Right forelimb (tissue), 1 donor: ENCODE measurements at regions not wholly inside any gene's neighbourhood (a gene's known extent, or its start where the extent isn't known, plus 50 kb on each side); places are given as distances from the start of the nearest gene placed in this dataset.
"Not testable (repeated sequence)": the region's sequence is repeated elsewhere in the genome, so short reads cannot be mapped to it uniquely, and the experiment has no call there.

Experiments
- DNase-seq: peaks from one replicate; pipeline ENCODE4 v3.0.0-alpha.2; 2018

- DNase-seq = no peak
These were observed 209.2 kb downstream of the ICOS start for GRCh38 chr2:204145791-204146190.

- DNase-seq = not testable (repeated sequence)
These were observed 210.5 kb downstream of the ICOS start for GRCh38 chr2:204147040-204147439.

- no peak for DNase-seq
These were observed 214.2 kb downstream of the ICOS start for GRCh38 chr2:204150721-204151120.

- DNase-seq = no peak
These were observed 216.1 kb downstream of the ICOS start for GRCh38 chr2:204152616-204153015.

DNA sequence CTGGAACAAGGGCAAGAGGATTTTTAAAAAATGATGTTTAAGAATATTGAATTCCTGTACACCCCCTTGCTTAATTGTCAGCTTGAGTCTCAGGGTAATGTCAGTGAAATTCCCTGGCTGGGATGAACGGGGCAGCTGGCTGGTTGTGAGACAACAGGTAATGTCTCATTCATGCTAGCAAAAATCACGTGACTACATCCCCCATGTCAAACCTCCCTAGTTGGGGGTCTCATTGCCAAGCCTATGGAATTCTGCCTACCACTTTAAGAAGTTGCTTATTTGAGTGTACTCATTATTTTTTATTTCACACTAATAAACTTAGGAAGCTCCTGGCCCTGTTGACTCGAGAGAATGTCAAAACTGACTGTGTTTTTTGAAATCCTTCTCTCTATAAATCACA, 218.3 kb downstream of the ICOS start:
- no peak for DNase-seq

- no peak for DNase-seq
These were observed 219.9 kb downstream of the ICOS start for GRCh38 chr2:204156456-204156855.

GRCh38 chr2:204157684-204158083, 221.1 kb downstream of the ICOS start:
- DNase-seq = no peak

DNA sequence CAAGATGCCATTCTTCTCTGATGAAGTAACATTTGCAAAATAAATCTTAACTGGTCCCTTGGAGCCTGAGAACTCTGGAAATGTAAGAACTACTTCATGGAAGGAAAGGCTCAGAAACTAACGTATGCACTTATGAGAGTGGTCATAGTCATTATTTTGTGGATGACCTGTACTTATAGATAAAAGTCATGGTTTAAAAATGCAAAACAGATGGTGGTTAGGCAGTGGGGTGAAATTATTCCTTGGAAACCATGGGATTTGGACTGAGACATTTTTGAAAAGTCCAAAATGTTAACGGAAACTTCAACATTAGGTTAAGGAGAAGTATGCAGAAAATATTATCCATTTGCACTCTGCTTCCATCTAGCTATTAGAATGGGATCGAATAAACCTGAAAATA, 223.0 kb downstream of the ICOS start:
- DNase-seq = no peak

- no peak for DNase-seq
These were observed 224.4 kb downstream of the ICOS start for GRCh38 chr2:204160989-204161388.

DNA sequence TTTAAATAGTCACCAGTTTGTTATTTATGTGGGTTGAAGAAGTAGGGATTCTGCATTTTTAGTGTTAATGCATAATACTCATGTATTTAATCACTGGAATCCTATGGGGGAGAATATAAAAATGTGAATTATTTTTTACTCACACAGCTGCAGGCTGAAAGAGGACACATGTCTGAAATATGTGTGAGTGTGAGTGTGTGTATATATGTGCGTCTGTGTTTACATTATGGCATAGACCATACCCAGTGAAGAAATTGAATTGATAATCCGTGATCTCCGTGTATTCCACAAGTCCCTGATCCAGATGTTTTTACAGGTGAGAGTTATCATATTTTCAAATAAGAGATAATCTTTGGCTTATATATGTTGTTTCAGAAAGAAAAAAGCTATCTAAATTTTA, 225.3 kb downstream of the ICOS start:
- DNase-seq = no peak

- DNase-seq = no peak
These were observed 230.4 kb downstream of the ICOS start for GRCh38 chr2:204166961-204167360.

- not testable (repeated sequence) for DNase-seq
These were observed 231.1 kb downstream of the ICOS start for GRCh38 chr2:204167670-204168069.

DNA sequence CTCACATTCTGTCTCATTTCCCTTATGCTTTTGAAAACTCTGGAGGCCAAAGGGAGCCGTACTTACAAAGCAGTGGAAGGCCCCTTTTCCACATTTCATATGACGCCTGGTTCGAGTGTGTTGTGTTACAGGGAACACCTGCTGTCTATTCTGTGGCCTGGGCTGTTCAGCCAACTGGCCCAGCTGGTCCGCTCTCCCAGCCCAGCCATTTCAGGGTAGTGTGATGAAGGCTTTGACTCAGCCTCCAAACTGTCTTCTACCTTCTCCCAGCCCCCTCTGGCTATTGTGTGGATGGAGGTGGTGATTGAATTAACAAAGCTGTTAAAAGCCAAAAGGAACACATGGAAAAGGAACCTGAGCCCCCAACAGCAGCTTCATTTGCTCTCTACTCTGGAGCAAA, 233.8 kb downstream of the ICOS start:
- no peak for DNase-seq

DNA sequence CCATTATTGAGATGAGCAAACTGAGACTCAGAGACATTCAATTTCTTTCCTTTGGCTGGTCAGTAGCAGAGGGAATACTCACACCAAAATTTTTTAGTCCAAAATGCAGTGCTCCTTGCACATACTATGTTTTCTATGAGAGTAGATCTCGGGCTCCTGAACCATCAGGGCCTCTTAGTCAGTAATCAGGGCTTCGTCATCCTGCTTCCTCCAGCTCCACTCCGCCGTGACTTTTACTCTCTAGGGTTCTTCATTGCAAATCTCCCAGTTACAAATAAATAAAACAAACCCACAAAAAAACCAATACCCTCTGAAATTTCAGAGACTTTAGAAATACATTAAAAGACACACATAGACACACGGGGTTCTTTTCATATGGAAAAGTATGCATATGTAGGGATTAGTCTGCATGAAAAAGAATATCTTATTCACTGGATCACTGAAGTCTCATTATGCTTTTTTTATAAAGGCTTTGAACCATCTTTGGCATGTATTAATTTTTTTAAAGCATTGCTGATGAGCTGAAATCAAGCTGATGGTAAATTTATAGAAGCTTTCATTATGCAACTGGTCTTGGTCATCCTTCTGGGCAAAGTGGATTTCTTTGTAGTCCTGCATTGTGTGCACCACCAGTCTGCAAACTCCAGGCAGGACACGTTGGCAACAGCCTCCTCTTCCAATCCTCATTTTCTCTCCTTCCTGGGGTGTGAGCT, 235.0 kb downstream of the ICOS start:
- no peak for DNase-seq

DNA sequence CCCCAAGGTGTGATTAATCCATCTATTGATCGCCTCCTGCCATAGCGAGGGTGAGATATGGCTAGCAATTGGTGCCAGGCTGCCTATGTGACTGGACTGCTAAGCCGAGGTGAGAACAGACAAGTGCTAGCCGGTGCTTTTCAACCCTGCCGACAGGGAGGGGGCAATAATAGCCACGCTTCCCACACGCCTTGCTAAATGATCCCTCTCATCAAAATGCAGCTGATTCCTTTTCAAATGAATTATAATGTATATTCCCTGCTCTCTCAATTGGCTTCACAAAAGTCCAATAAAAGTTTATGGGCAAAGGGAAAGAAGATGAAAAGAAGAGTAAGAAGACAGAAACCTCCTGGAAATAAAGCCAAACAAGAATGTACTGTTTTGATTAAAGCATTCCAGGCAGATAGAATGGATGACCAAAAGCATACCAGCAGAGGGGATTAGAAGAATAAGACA, 235.6 kb downstream of the ICOS start:
- no peak for DNase-seq

- DNase-seq = no peak
These were observed 237.5 kb downstream of the ICOS start for GRCh38 chr2:204174034-204174433.

DNA sequence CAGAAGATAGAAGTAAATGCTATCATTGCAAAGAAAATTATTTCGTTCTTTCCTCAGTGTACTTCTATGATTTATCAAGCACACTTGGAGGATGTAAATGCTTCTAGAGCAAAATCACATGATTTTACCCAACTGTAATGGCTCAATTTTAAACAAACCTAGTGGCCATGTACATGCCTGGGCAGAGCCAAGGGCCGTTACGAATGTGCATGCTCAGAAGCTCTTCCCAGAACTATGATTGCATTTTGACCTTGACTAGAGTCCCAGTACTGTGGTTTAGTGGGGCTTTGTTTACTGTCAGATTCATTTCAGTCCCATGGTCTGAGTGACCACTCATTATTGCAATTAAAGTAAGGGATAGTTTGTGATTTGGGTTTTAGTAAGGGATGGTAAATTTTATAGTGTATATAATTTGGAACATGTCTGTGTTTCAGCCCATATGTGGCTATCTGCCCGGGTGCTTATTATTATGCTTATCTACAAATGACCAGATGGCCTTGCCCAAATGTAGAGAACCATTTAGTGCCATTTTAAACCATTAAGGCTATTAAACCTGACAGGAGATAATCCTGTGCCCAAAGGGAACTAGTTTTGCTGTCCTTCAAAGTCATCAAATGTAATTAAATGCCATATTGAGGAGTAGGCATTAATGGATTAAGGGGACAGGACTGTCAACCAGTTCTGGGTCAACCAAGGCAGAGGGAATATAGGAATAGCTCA, 239.1 kb downstream of the ICOS start:
- no peak for DNase-seq

DNA sequence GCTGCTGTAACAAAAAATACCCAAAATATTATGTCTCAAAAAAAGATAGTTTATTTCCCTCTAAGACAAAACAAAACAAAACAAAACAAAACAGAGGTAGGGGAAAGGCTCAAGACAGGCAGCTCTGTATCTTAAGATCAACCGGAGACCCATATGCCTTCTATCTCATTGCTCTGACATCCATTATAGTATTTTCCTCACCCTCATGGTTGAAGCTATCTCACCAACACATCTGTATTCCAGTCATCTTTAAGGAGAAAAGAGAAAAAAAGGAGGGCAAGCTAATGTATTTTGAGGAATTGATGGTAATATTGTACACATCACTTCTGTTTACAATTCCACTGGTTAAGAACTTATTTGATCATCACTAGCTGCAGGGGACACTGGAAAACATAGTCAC, 239.7 kb downstream of the ICOS start:
- DNase-seq = no peak

DNA sequence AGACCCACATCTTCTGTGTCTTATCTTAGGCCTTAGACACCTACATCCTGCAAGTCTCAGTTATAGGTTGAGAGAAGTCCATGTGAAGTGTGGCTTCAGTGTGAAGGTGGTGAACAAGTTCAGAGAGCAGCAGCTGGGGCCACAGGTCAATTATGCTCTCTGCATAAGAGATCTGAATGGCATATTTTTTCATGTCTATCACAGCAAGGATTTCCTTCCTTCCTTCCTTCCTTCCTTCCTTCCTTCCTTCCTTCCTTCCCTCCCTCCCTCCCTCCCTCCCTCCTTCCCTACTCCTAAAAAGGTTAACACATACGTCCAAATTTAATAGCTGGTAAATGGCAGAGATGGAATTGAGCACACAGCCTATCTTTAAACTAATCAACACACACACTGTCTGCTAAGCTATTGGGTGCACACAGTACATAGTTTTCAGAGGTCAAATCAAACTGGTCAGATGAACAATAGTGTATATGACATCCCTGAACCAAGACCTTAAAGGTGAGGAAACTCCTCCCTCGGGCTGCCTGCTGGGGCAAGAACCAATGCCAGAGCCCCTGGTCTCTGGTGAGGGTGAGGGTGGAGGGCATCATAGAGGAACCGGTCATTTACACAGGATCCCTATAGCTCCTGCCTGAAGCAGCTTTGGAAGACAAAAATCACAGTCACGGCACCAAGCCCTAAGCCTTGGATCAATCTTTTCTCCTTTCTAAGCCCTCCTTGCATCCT, 240.9 kb downstream of the ICOS start:
- DNase-seq = no peak

DNA sequence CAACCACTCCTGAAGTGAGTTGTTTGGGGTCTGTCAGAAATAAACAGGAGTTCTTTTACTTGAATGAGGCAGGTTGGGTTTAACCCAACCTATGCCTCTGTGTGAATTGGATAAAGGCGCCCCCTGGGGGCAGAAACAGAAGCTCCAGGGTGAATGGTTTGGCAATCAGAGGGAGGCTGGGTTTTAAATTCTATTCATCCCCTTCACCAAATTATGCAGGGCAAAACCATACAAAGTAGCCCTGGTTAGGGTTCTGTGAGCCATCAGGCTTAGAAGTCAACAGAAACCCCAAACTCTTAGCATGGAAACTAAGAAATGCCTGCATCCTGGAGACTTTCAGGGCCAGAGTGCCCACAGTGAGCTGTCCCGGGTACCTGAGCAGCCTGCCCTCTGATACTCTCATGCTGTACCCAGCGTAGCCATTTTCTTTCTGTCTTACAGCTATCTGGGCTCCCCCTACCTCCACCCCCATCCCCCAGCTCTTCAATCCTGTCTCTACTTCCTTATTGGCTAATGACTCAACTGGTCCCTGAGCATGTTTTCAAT, 241.5 kb downstream of the ICOS start:
- no peak for DNase-seq

GRCh38 chr2:204180649-204181048, 244.1 kb downstream of the ICOS start:
- no peak for DNase-seq

- DNase-seq = no peak
These were observed 247.0 kb downstream of the ICOS start for GRCh38 chr2:204183608-204184007.

- DNase-seq = no peak
These were observed 247.7 kb downstream of the ICOS start for GRCh38 chr2:204184226-204184625.
